Loucy (cell line): ENCODE measurements at regions not wholly inside any gene's neighbourhood (a gene's known extent, or its start where the extent isn't known, plus 50 kb on each side); places are given as distances from the start of the nearest gene placed in this dataset.
"Not testable (repeated sequence)": the region's sequence is repeated elsewhere in the genome, so short reads cannot be mapped to it uniquely, and the experiment has no call there.

ENCODE experiments used
- CTCF ChIP-seq: fragments of 200-600 bp; sonication (generic); conservative IDR thresholded peaks from 2 replicates; pipeline ENCODE4 v1.5.1; 2014; ENCODE audit warnings: mild to moderate bottlenecking, antibody characterized with exemption, low read length
- EZH2phosphoT487 ChIP-seq: fragments of 200-600 bp; IDR thresholded peaks from 2 replicates; pipeline ENCODE4 v1.6.1; 2018; ENCODE audit warnings: antibody characterized with exemption, mild to moderate bottlenecking, moderate library complexity, borderline replicate concordance

GRCh38 chr7:39869888-39870522 is 80.1 kb upstream of the CDK13 start:
- not testable (repeated sequence) for TF ChIP-seq CTCF, EZH2phosphoT487
